Hepatocyte (in vitro differentiated cells): ENCODE measurements at regions not wholly inside any gene's neighbourhood (a gene's known extent, or its start where the extent isn't known, plus 50 kb on each side); places are given as distances from the start of the nearest gene placed in this dataset.

Experiments
- DNase-seq: peaks from one replicate; pipeline ENCODE4 v3.0.0-alpha.2; 2016; ENCODE audit warnings: low spot score
- H2AFZ ChIP-seq: fragments of 200-600 bp; sonication (generic); 2 replicates; pipeline ENCODE4 v1.6.0; 2016; ENCODE audit warnings: antibody characterized with exemption, mild to moderate bottlenecking
- H3K27ac ChIP-seq: fragments of 200-600 bp; sonication (generic); 2 replicates; pipeline ENCODE4 v1.5.1; 2016; ENCODE audit warnings: mild to moderate bottlenecking
- H3K27me3 ChIP-seq: fragments of 200-600 bp; sonication (generic); 2 replicates; pipeline ENCODE4 v1.6.1; 2016
- H3K36me3 ChIP-seq: fragments of 200-600 bp; sonication (generic); replicated peaks from 2 replicates; pipeline ENCODE4 v1.5.1; 2016; ENCODE audit warnings: low read depth; ENCODE audit not compliant: insufficient read depth
- H3K4me1 ChIP-seq: fragments of 200-600 bp; sonication (generic); 2 replicates; pipeline ENCODE4 v1.5.1; 2016; ENCODE audit warnings: mild to moderate bottlenecking, moderate library complexity; ENCODE audit not compliant: insufficient read depth
- H3K4me2 ChIP-seq: fragments of 200-600 bp; sonication (generic); 2 replicates; pipeline ENCODE4 v1.6.0; 2016
- H3K4me3 ChIP-seq: fragments of 200-600 bp; sonication (generic); 2 replicates; pipeline ENCODE4 v1.5.1; 2016; ENCODE audit warnings: mild to moderate bottlenecking
- H3K79me2 ChIP-seq: fragments of 200-600 bp; sonication (generic); 2 replicates; pipeline ENCODE4 v1.6.0; 2017; ENCODE audit warnings: mild to moderate bottlenecking
- H3K9me2 ChIP-seq: fragments of 200-600 bp; sonication (generic); replicated peaks from 2 replicates; pipeline ENCODE4 v1.6.0; 2017; ENCODE audit warnings: mild to moderate bottlenecking; ENCODE audit not compliant: insufficient read depth
- H3K9me3 ChIP-seq: fragments of 200-600 bp; sonication (generic); 2 replicates; pipeline ENCODE4 v1.5.1; 2016; ENCODE audit warnings: low read depth, mild to moderate bottlenecking
- H4K20me1 ChIP-seq: fragments of 200-600 bp; sonication (generic); 2 replicates; pipeline ENCODE4 v1.6.0; 2016; ENCODE audit warnings: mild to moderate bottlenecking; ENCODE audit not compliant: insufficient read depth, poor library complexity, severe bottlenecking
- CTCF ChIP-seq: fragments of 200-600 bp; sonication (generic); IDR thresholded peaks from 2 replicates; pipeline ENCODE4 v1.5.1; 2016; ENCODE audit warnings: antibody characterized with exemption, mild to moderate bottlenecking; ENCODE audit not compliant: poor library complexity
- EZH2 ChIP-seq: fragments of 200-600 bp; sonication (generic); IDR thresholded peaks from 2 replicates; pipeline ENCODE4 v1.6.1; 2016; ENCODE audit warnings: antibody characterized with exemption, mild to moderate bottlenecking, borderline replicate concordance
- EZH2phosphoT487 ChIP-seq: fragments of 200-600 bp; sonication (generic); IDR thresholded peaks from one replicate; pipeline ENCODE4 v1.6.1; 2018; ENCODE audit warnings: antibody characterized with exemption, mild to moderate bottlenecking, low read depth, moderate library complexity; ENCODE audit not compliant: unreplicated experiment, severe bottlenecking
- WGBS: methylation state at CpG from one replicate; pipeline ENCODE4 v1.1.6; 2016; ENCODE audit warnings: low lambda C conversion rate; ENCODE audit errors: missing lambda C conversion rate; 5-methylcytosine and 5-hydroxymethylcytosine counted together

- TF ChIP-seq EZH2: no peak
- no peak for TF ChIP-seq EZH2phosphoT487
Measured at GRCh38 chr21:15272591-15272990, 207.8 kb upstream of the NRIP1 start.

GRCh38 chr21:15273244-15273643, 208.4 kb upstream of the NRIP1 start:
- Histone ChIP-seq H3K9me3 (no peaks in the 10 kb centered on the region), H3K4me1 (no peaks in the 10 kb centered on the region), H3K27me3 (no peaks in the 10 kb centered on the region), H2AFZ (no peak overlapping the region), H3K9me2 (no peaks in the 10 kb centered on the region), H3K4me3 (no peak overlapping the region), H3K27ac (no peak overlapping the region), H3K79me2 (no peaks in the 10 kb centered on the region), H3K4me2 (no peak overlapping the region), H4K20me1 (no peaks in the 10 kb centered on the region), H3K36me3 (no peaks in the 10 kb centered on the region)
- TF ChIP-seq EZH2 (no peak), EZH2phosphoT487 (no peak), CTCF (no peak)
- 95% methylated on average over 2 of the region's 2 CpGs for WGBS
- no peak for DNase-seq

More at GRCh38 chr21:15272591-15272990, 207.8 kb upstream of the NRIP1 start:
- no peaks in the 10 kb centered on the region for H3K27me3 ChIP-seq
- no peaks in the 10 kb centered on the region for H3K9me3 ChIP-seq
- no peaks in the 10 kb centered on the region for H3K9me2 ChIP-seq
- no peaks in the 10 kb centered on the region for H3K4me1 ChIP-seq
- H3K4me3 ChIP-seq: no peak overlapping the region
- DNase-seq: no peak
- H3K36me3 ChIP-seq: no peaks in the 10 kb centered on the region
- 74% methylated on average over 2 of the region's 2 CpGs for WGBS
- H3K27ac ChIP-seq: no peak overlapping the region
- H4K20me1 ChIP-seq: no peaks in the 10 kb centered on the region
- H2AFZ ChIP-seq: no peak overlapping the region
- no peaks in the 10 kb centered on the region for H3K79me2 ChIP-seq
- H3K4me2 ChIP-seq: no peak overlapping the region

GRCh38 chr21:15274701-15275485, 210.1 kb upstream of the NRIP1 start:
- no peaks in the 10 kb centered on the region for H3K79me2 ChIP-seq
- H3K27ac ChIP-seq: no peak overlapping the region
- no peak for TF ChIP-seq EZH2phosphoT487
- TF ChIP-seq CTCF: no peak
- no peak for TF ChIP-seq EZH2
- H3K36me3 ChIP-seq: no peaks in the 10 kb centered on the region
- H3K4me2 ChIP-seq: no peak overlapping the region
- no peaks in the 10 kb centered on the region for H3K9me3 ChIP-seq
- H3K27me3 ChIP-seq: no peaks in the 10 kb centered on the region
- H3K9me2 ChIP-seq: no peaks in the 10 kb centered on the region
- no peak overlapping the region for H2AFZ ChIP-seq
- H3K4me1 ChIP-seq: no peaks in the 10 kb centered on the region
- no peak for DNase-seq
- H3K4me3 ChIP-seq: no peak overlapping the region
- 86% methylated on average over 5 of the region's 5 CpGs for WGBS
- H4K20me1 ChIP-seq: no peaks in the 10 kb centered on the region

- Histone ChIP-seq H2AFZ (no peak overlapping the region), H3K79me2 (no peaks in the 10 kb centered on the region), H3K36me3 (no peaks in the 10 kb centered on the region), H3K4me1 (no peaks in the 10 kb centered on the region), H3K9me2 (no peaks in the 10 kb centered on the region), H3K4me2 (no peak overlapping the region), H3K27me3 (no peaks in the 10 kb centered on the region), H3K9me3 (no peaks in the 10 kb centered on the region), H3K4me3 (no peak overlapping the region), H3K27ac (no peak overlapping the region), H4K20me1 (no peaks in the 10 kb centered on the region)
- WGBS: 82% methylated on average over 6 of the region's 6 CpGs
- no peak for DNase-seq
- TF ChIP-seq CTCF: no peak
- no peak for TF ChIP-seq EZH2
- no peak for TF ChIP-seq EZH2phosphoT487
Measured at GRCh38 chr21:15275615-15276235, 210.9 kb upstream of the NRIP1 start.
